ENCODE measurements at regions not wholly inside any gene's neighbourhood (a gene's known extent, or its start where the extent isn't known, plus 50 kb on each side); places are given as distances from the start of the nearest gene placed in this dataset.

- no peak for TF ChIP-seq CTCF (conservative IDR thresholded peaks at IDR 0.05; ENCODE audit: low read depth, low read length)
- no peak for DNase-seq (ENCODE audit: low read depth)
- H3K4me3 ChIP-seq (ENCODE audit: low read length) = no peak overlapping the region
These were observed 142.3 kb upstream of the SASH1 start for GRCh38 chr6:148200293-148200692.

- no peak for TF ChIP-seq CTCF (conservative IDR thresholded peaks at IDR 0.05; ENCODE audit: low read depth, low read length)
- H3K4me3 ChIP-seq (ENCODE audit: low read length) = no peak overlapping the region
- no peak for DNase-seq (ENCODE audit: low read depth)
These were observed 141.9 kb upstream of the SASH1 start for GRCh38 chr6:148200781-148201180.

- no peak overlapping the region for H3K4me3 ChIP-seq (ENCODE audit: low read length)
- DNase-seq (ENCODE audit: low read depth) = no peak
- TF ChIP-seq CTCF (conservative IDR thresholded peaks at IDR 0.05; ENCODE audit: low read depth, low read length) = no peak
These were observed 139.2 kb upstream of the SASH1 start for GRCh38 chr6:148203281-148203925.

- TF ChIP-seq CTCF (conservative IDR thresholded peaks at IDR 0.05; ENCODE audit: low read depth, low read length) = no peak
- no peak for DNase-seq (ENCODE audit: low read depth)
- H3K4me3 ChIP-seq (ENCODE audit: low read length) = no peak overlapping the region
These were observed 138.7 kb upstream of the SASH1 start for GRCh38 chr6:148203970-148204369.

- no peak for DNase-seq (ENCODE audit: low read depth)
- H3K4me3 ChIP-seq (ENCODE audit: low read length) = no peak overlapping the region
- no peak for TF ChIP-seq CTCF (conservative IDR thresholded peaks at IDR 0.05; ENCODE audit: low read depth, low read length)
These were observed 134.3 kb upstream of the SASH1 start for GRCh38 chr6:148208298-148208697.

GRCh38 chr6:148211777-148212324, 130.8 kb upstream of the SASH1 start:
- no peak for TF ChIP-seq CTCF (conservative IDR thresholded peaks at IDR 0.05; ENCODE audit: low read depth, low read length)
- no peak for DNase-seq (ENCODE audit: low read depth)
- no peak overlapping the region for H3K4me3 ChIP-seq (ENCODE audit: low read length)

GRCh38 chr6:148212366-148212765, 130.3 kb upstream of the SASH1 start:
- no peak for DNase-seq (ENCODE audit: low read depth)
- no peak for TF ChIP-seq CTCF (conservative IDR thresholded peaks at IDR 0.05; ENCODE audit: low read depth, low read length)
- no peak overlapping the region for H3K4me3 ChIP-seq (ENCODE audit: low read length)

All from retinal pigment epithelial cell (primary cell).